Neutrophil (primary cell): ENCODE measurements at regions not wholly inside any gene's neighbourhood (a gene's known extent, or its start where the extent isn't known, plus 50 kb on each side); places are given as distances from the start of the nearest gene placed in this dataset.
"Not testable (repeated sequence)": the region's sequence is repeated elsewhere in the genome, so short reads cannot be mapped to it uniquely, and the experiment has no call there.

Experiments
- H3K27ac ChIP-seq: fragments of 200-600 bp; sonication (generic); 2 replicates; pipeline ENCODE4 v1.5.1; 2016; ENCODE audit warnings: mild to moderate bottlenecking, moderate library complexity
- H3K27me3 ChIP-seq: fragments of 200-600 bp; sonication (generic); 2 replicates; pipeline ENCODE4 v1.6.0; 2016; ENCODE audit warnings: mild to moderate bottlenecking
- H3K36me3 ChIP-seq: fragments of 200-600 bp; sonication (generic); 2 replicates; pipeline ENCODE4 v1.5.1; 2017
- H3K4me1 ChIP-seq, 2 experiments: fragments of 200-600 bp in 1 of 2; sonication (generic) in 1 of 2; 1 replicate in 1 of 2; 2 replicates in 1 of 2; pipeline versions ENCODE4 v1.5.1 to v1.6.1; 2013 to 2016; ENCODE audit warnings: low read depth in 1 of 2, low read length in 1 of 2, mild to moderate bottlenecking in 1 of 2, moderate library complexity in 1 of 2; ENCODE audit not compliant: control insufficient read depth in 1 of 2, insufficient read depth in 1 of 2
- H3K4me3 ChIP-seq, 2 experiments: fragments of 200-600 bp in 1 of 2; sonication (generic) in 1 of 2; 1 replicate in 1 of 2; 2 replicates in 1 of 2; pipeline ENCODE4 v1.5.1; 2013 to 2016; ENCODE audit warnings: low read depth in 1 of 2, low read length in 1 of 2, mild to moderate bottlenecking in 1 of 2, moderate library complexity in 1 of 2
- H3K9me3 ChIP-seq: fragments of 200-600 bp; sonication (generic); 2 replicates; pipeline ENCODE4 v1.5.1; 2016

DNA sequence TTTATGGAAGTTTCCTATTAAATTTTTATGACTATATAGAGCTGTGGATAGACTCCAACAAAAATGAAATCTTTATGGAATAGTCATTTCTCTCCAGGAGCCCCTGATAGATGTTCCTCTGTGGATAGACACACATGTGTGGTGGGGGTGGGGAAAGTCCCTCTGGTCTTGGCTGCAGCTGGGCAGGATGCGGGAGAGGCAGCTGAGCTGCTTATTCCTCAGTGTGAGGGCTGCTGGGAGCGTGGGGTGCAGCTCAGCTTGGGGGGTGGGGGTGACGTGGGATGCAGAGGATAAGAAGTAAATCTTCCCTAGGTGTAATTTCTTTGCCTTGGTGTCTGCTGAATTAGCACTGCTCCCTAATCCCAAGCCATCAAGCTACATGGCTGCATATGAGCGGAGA lies 192.8 kb upstream of the PLGLB2 start:
- not testable (repeated sequence) for H3K4me3 ChIP-seq, H3K27ac ChIP-seq, H3K9me3 ChIP-seq, H3K27me3 ChIP-seq, H3K4me1 ChIP-seq, H3K36me3 ChIP-seq

DNA sequence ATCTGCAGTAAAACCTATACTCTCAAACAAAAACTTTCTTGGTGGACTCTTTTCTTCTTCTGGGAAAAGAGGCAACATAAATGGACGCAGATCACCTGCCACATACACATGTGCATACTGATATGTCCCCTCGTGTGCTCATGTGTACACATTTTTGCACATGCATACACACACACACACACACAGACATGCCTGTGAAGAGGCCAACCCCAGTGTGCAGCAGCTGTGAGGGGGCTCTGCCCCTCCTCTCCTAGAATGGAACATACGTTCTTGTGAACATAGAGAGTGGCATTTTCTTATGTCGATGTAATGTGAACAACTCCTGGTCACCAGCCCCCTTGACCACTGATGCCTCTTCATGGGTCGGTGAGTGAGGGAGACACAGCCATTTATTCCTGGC lies 188.9 kb upstream of the PLGLB2 start:
- not testable (repeated sequence) for H3K27me3 ChIP-seq, H3K27ac ChIP-seq, H3K36me3 ChIP-seq, H3K4me3 ChIP-seq, H3K9me3 ChIP-seq, H3K4me1 ChIP-seq

DNA sequence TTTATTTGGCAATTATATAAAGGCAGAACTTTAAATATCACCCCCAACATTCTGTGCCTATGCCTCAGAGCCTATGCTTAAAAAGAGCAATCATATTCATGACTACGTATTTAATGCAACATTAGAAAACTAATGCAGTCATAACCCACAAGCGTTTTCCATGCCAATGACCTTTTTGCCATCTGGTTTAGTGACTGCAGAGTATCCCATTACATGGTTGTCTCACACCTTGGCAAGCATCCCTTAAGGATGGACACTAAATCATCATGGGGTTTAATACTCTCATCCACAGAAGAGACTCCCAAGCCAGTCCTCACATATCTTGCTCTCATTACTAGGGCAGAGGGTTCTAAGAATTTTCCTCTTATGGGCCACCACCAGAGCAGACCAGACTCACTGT lies 188.2 kb upstream of the PLGLB2 start:
- H3K36me3 ChIP-seq, H3K4me1 ChIP-seq, H3K4me3 ChIP-seq, H3K9me3 ChIP-seq, H3K27me3 ChIP-seq, H3K27ac ChIP-seq: not testable (repeated sequence)

DNA sequence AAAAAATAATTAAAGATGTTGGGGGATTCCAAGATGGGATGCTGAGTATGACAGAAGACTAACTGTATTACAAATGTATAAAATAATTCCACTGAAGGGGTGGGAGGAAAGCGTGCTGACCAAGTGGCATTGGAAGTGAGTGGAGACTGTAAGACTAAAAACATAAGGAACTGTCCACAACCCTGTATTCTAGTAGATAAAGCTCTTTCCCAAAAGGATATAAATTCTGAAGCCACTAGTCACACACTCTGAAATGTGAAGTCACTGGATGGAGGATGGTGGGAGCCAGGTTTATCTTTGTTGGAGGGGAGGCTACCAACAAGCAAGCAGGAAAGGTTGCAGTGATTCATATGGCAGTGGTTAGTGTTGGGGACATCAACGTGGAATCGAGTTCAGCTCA lies 182.8 kb upstream of the PLGLB2 start:
- not testable (repeated sequence) for H3K36me3 ChIP-seq, H3K4me3 ChIP-seq, H3K27ac ChIP-seq, H3K27me3 ChIP-seq, H3K9me3 ChIP-seq
- peaks cover 9 to 13% of the 10 kb centered on the region in 2 experiments for H3K4me1 ChIP-seq

DNA sequence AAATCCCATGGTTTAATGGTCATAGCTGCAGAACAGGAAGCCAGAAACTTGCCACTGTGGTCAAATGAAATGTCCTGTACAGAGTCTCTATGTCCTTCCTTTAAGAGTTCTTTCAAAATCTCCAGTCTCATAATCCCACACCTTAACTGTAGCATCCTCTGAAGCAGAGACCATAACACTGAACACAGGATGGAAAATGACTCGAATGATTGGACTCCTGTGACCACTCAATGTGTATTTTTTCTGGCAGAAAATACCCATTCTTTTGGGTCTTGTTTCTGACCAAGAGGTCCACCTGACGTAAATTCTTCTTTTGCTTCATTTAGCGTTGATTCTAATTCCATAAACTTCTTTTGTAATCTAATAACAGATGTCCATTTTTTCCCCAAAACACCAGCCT lies 181.4 kb upstream of the PLGLB2 start:
- not testable (repeated sequence) for H3K9me3 ChIP-seq, H3K27me3 ChIP-seq, H3K27ac ChIP-seq, H3K36me3 ChIP-seq, H3K4me3 ChIP-seq
- peaks cover 9 to 13% of the 10 kb centered on the region in 2 experiments for H3K4me1 ChIP-seq

DNA sequence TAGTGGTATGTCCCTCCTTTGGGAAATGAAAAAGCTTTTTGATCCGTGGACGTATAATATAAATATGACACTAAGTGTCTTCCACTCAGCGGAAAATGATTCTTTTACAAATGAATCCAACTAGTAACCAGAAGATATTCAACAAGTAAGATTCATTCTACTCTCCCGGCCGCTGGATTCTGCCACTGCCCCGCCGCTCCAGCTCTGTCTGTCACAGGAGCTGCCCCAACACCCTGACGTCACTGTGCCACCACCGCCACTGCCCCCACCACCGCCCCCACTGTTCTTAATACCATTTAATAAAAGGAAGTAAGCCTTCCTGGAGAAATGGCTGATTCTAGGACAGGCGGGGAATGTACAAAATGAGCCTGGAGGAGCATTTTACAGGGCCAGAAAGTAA lies 180.8 kb upstream of the PLGLB2 start:
- peaks cover 9 to 13% of the 10 kb centered on the region in 2 experiments for H3K4me1 ChIP-seq
- H3K36me3 ChIP-seq, H3K27me3 ChIP-seq, H3K4me3 ChIP-seq, H3K27ac ChIP-seq, H3K9me3 ChIP-seq: not testable (repeated sequence)

DNA sequence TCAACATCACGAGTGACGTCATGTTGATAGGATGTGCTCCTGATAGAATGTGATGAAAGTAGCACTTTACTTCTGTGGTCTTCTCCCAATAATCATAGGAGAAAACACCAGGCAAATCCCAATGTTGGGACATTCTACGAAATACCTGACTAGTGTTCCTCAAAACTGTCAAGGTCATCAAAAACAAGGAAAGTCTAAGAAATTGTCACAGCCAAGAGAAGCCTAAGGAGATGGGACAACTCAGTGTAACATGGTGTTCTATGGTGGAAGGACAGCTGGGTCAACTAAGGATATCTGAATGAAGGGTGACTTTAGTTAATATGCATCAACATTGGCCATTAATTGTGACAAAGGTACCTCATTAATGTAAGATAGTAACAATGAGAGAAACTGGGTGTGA lies 180.0 kb upstream of the PLGLB2 start:
- not testable (repeated sequence) for H3K36me3 ChIP-seq, H3K9me3 ChIP-seq, H3K4me3 ChIP-seq, H3K27me3 ChIP-seq
- Histone ChIP-seq H3K27ac (peak overlapping the region; percentile 68), H3K4me1 (peaks cover 9 to 13% of the 10 kb centered on the region in 2 experiments)

DNA sequence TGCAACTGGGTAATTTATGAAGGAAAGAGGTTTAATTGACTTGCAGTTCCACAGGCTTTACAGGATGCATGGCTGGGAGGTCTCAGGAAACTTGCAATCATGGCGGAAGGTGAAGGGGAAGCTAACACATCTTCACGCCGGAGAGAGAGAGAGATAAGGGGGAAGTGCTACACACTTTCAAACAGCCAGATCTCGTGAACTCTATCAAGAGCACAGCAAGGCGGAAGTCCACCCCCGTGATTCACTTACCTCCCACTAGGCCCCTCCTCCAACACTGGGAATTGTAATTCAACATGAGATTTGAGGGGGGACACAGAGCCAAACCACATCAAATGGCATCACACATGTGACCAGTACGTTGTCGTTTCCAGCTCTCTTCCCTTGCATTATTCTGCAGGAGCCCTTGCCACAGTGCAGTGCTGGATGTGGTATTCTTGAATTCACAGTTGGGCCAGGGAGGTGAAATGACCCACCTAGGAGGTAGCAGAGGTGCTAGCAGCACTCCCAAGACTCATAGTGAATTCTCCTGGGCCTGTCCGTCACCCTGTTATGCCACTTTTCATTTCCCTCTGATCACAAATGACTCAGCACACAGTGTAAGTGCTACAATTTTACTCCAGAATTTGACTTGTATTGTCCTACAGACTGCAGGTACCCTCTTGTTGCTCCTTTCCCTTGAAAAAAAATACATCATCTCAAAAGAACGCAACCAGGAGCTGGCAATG lies 179.2 kb upstream of the PLGLB2 start:
- not testable (repeated sequence) for H3K27me3 ChIP-seq, H3K9me3 ChIP-seq, H3K4me3 ChIP-seq, H3K36me3 ChIP-seq
- Histone ChIP-seq H3K27ac (peak overlapping the region; percentile 68), H3K4me1 (peaks cover 9 to 13% of the 10 kb centered on the region in 2 experiments)

DNA sequence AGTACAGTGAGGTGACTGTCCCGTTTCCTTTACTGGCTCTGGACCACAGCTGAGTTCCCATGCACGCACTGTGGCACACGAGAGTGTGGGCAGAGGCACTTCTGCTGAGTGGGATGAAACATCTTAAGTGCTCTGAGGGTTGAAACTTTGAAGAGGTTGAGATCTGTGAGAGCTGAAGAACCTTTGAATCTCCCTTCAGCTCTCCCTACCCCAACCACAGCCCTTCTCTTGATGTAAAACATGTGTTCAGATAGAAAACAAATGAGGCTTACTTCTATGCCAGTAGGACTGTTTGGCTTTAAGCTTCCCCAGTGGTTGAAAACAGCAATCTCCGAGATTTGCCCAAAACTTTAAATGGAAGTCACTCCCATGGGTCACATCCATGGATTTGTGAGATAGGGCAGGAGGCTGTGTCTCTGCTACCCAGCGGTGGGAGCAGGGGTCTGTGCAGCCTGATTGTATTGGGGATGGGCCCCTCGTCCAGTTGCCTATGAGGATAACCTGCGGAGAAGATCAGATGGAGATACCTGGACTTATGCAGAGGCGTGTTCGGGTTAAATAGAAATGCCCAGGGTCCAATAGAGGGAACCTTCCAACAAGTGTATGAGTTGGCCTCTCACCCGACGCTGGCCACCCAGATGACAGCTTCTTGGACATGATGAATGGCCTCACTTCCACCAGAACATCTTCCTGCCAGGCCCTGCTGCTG lies 178.0 kb upstream of the PLGLB2 start:
- H3K4me1 ChIP-seq: peaks cover 16 to 19% of the 10 kb centered on the region in 2 experiments
- not testable (repeated sequence) for H3K36me3 ChIP-seq, H3K4me3 ChIP-seq, H3K27ac ChIP-seq, H3K27me3 ChIP-seq, H3K9me3 ChIP-seq

DNA sequence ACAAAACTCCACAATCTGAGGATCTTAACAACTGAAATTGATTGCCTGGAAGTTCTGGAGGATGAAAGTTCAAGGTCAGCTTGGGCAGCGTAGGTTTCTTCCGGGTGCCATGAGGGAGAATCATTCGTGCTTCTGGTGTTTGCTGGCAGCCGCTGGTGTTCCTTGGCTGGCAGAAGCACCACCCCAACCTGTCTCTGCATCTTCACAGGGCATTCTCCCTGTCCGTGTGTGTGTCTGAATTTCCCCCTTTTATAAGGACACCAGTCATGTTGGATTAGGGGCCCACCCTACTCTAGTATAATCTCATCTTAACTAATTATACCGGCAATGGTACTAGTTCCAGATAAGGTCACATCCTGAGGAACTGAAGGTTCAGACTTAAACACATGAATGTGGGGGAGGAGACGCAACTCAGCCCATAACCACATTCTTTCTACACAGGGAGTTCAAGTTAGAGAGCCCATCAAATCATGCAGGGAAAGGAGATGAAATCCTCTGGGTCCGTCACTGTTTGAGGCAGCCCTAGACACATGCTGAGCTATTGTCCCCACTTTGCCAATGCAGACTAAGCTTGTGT lies 175.9 kb upstream of the PLGLB2 start:
- H3K27ac ChIP-seq, H3K9me3 ChIP-seq, H3K4me3 ChIP-seq, H3K27me3 ChIP-seq, H3K36me3 ChIP-seq: not testable (repeated sequence)
- peaks cover 23 to 24% of the 10 kb centered on the region in 2 experiments for H3K4me1 ChIP-seq

DNA sequence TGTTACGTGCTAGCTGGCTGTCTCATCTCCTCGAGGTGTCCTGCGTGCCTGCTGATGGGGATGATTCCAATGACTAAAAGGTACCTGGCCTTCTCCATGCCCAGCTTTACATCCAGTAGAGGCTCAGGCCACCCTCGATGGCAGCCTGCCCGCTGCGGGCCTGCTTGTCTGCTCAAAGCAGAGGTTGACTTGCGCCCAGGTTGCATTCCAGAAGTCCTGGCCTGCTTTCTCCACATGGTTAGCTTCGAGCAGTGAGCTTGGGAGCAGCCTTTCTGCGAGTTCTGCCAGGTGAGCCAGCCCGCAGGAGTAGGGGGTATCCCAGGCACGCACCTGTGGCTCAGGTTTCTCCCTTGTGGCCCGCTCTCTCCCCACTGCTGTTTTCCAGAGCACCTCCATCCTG lies 175.0 kb upstream of the PLGLB2 start:
- H3K4me1 ChIP-seq: peaks cover 23 to 24% of the 10 kb centered on the region in 2 experiments
- H3K9me3 ChIP-seq, H3K4me3 ChIP-seq, H3K27ac ChIP-seq, H3K36me3 ChIP-seq, H3K27me3 ChIP-seq: not testable (repeated sequence)

DNA sequence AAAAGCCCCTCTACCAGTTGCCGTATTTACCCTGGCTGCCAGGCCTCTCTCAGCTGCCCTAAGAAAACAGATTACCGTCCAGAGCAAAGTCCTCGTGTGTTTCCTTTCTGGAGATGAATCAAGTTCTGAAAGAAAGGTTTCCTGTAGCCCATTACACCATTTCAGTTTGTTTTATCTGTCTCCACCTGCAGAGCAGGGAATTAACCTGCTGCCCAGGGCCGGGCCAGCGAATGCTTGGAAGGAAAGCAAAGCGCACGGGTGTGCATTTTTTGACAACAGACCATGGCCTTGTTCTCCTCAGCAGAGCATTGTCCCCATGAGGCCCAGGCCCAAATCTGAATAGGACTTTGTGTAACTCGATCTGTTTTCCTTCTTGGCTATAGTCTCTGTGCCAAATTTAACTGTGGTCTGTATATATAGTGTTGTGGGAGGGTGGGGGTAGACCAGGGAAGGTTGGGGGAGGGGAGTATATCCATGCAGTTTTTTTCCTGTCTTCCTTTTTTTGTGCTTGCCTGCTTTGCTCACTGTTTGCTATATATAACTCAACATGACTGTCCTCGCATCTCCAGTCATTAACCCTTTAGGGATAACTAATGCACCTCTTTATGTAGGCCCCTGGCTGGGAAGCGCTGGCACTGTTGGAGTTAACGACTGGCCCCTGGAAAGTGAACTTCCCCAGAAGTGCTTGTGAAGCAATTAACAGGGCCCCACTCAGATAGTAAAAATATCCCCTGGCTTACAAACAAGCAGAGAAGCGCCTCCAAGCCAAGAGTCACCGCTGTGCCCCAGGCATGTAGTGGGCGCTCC lies 174.3 kb upstream of the PLGLB2 start:
- not testable (repeated sequence) for H3K27me3 ChIP-seq, H3K9me3 ChIP-seq, H3K36me3 ChIP-seq, H3K4me3 ChIP-seq
- Histone ChIP-seq H3K27ac (peak overlapping the region; percentile 48), H3K4me1 (peaks cover 17 to 20% of the 10 kb centered on the region in 2 experiments)
